ENCODE measurements at regions not wholly inside any gene's neighbourhood (a gene's known extent, or its start where the extent isn't known, plus 50 kb on each side); places are given as distances from the start of the nearest gene placed in this dataset.
A peak's percentile ranks its signal among the peaks of the same experiment; 100 is the strongest.

DNA sequence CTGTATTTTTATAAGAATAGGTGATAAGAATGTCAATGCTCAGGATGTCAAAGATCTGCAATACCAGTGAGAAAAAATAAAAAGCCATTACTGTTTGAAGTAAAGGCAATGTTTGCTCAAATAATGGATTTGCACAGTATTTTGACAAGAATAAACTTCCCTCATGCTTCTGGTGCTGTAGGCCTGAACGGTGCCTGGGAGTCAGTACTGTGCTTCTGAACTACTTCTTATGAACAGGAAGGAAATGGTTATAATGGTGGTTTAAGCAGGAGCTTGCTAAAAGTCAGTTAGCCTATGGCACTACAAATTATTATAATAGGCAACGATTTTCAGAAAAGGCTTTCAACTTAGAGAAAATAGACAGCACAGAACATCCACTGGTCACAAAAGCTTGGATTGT is 548.3 kb upstream of the CDH18 start:
- H3K4me3 ChIP-seq (ENCODE audit: low read length) = no peak overlapping the region
- H3K36me3 ChIP-seq (replicated peaks; ENCODE audit: insufficient read depth, low read length) = no peaks in the 10 kb centered on the region
- no peaks in the 10 kb centered on the region for H3K9me3 ChIP-seq (replicated peaks; ENCODE audit: insufficient read depth, low read length)
- no peak overlapping the region for H3K27ac ChIP-seq (ENCODE audit: low read length)
- no peak overlapping the region for H2AFZ ChIP-seq (ENCODE audit: low read length)
- no peaks in the 10 kb centered on the region for H3K9me2 ChIP-seq (replicated peaks; ENCODE audit: insufficient read depth, low read length)
- no peaks in the 10 kb centered on the region for H4K20me1 ChIP-seq (ENCODE audit: insufficient read depth, low read length)
- H3K4me1 ChIP-seq (ENCODE audit: low read length) = no peaks in the 10 kb centered on the region
- no peaks in the 10 kb centered on the region for H3K27me3 ChIP-seq (replicated peaks; ENCODE audit: insufficient read depth, low read length)
- no peak for TF ChIP-seq EZH2 (optimal IDR thresholded peaks at IDR 0.05; ENCODE audit: low read depth, low read length)
- no peak for TF ChIP-seq EZH2phosphoT487 (IDR thresholded peaks at IDR 0.05; ENCODE audit: low read length)
- no peak for TF ChIP-seq CTCF (IDR thresholded peaks at IDR 0.05; ENCODE audit: low read length)
- no peaks in the 10 kb centered on the region for H3K79me2 ChIP-seq (ENCODE audit: low read length)
- H3F3A ChIP-seq (ENCODE audit: insufficient read depth, low read length) = no peaks in the 10 kb centered on the region
- no peak overlapping the region for H3K9ac ChIP-seq (ENCODE audit: low read length)
- H3K4me2 ChIP-seq (ENCODE audit: low read depth, low read length) = no peak overlapping the region
- DNase-seq = peak; percentile 18

- no peaks in the 10 kb centered on the region for H3K9me3 ChIP-seq (replicated peaks; ENCODE audit: insufficient read depth, low read length)
- no peak overlapping the region for H3K4me2 ChIP-seq (ENCODE audit: low read depth, low read length)
- no peak overlapping the region for H2AFZ ChIP-seq (ENCODE audit: low read length)
- no peak for DNase-seq
- no peaks in the 10 kb centered on the region for H3K27me3 ChIP-seq (replicated peaks; ENCODE audit: insufficient read depth, low read length)
- no peak overlapping the region for H3K4me3 ChIP-seq (ENCODE audit: low read length)
- no peaks in the 10 kb centered on the region for H4K20me1 ChIP-seq (ENCODE audit: insufficient read depth, low read length)
- H3K4me1 ChIP-seq (ENCODE audit: low read length) = no peaks in the 10 kb centered on the region
- H3K9ac ChIP-seq (ENCODE audit: low read length) = no peak overlapping the region
- TF ChIP-seq EZH2phosphoT487 (IDR thresholded peaks at IDR 0.05; ENCODE audit: low read length) = no peak
- no peaks in the 10 kb centered on the region for H3K9me2 ChIP-seq (replicated peaks; ENCODE audit: insufficient read depth, low read length)
- H3F3A ChIP-seq (ENCODE audit: insufficient read depth, low read length) = no peaks in the 10 kb centered on the region
- H3K27ac ChIP-seq (ENCODE audit: low read length) = no peak overlapping the region
- no peaks in the 10 kb centered on the region for H3K36me3 ChIP-seq (replicated peaks; ENCODE audit: insufficient read depth, low read length)
- no peaks in the 10 kb centered on the region for H3K79me2 ChIP-seq (ENCODE audit: low read length)
Measured at GRCh38 chr5:20528471-20528870, 540.5 kb upstream of the CDH18 start.

DNA sequence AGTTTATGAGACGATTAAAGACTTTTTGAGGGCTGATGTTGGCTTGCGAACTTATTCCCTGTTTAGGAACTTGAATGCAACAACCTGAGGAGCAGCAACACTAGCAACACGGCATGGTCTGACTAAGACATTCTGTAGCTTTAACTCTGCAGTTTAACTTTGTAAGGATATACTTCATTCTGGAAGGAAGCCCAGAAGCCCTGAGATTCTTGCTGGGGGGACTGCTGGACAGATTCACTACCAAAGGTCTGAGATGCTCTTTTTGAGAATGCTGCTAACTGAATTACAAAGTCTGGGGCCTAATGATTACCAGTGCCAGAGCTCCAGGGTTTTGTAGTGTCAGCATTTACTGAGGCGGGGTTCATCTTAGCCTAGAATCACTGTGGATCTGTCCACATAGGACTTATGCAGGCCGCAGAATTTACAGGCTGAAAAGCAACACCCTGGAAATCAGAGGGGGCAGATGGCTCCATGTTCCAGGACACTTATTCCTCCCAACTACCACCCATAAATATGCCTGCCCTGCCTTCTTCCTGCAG is 537.1 kb upstream of the CDH18 start:
- H2AFZ ChIP-seq (ENCODE audit: low read length) = no peak overlapping the region
- H3K27me3 ChIP-seq (replicated peaks; ENCODE audit: insufficient read depth, low read length) = no peaks in the 10 kb centered on the region
- H3K9ac ChIP-seq (ENCODE audit: low read length) = no peak overlapping the region
- H3K4me1 ChIP-seq (ENCODE audit: low read length) = no peaks in the 10 kb centered on the region
- H3K9me3 ChIP-seq (replicated peaks; ENCODE audit: insufficient read depth, low read length) = no peaks in the 10 kb centered on the region
- H3K27ac ChIP-seq (ENCODE audit: low read length) = no peak overlapping the region
- H3K4me2 ChIP-seq (ENCODE audit: low read depth, low read length) = no peak overlapping the region
- no peak for DNase-seq
- no peaks in the 10 kb centered on the region for H3K9me2 ChIP-seq (replicated peaks; ENCODE audit: insufficient read depth, low read length)
- no peaks in the 10 kb centered on the region for H4K20me1 ChIP-seq (ENCODE audit: insufficient read depth, low read length)
- TF ChIP-seq EZH2 (optimal IDR thresholded peaks at IDR 0.05; ENCODE audit: low read depth, low read length) (no peak), CTCF (IDR thresholded peaks at IDR 0.05; ENCODE audit: low read length) (no peak), EZH2phosphoT487 (IDR thresholded peaks at IDR 0.05; ENCODE audit: low read length) (no peak)
- no peaks in the 10 kb centered on the region for H3F3A ChIP-seq (ENCODE audit: insufficient read depth, low read length)
- H3K4me3 ChIP-seq (ENCODE audit: low read length) = no peak overlapping the region
- no peaks in the 10 kb centered on the region for H3K36me3 ChIP-seq (replicated peaks; ENCODE audit: insufficient read depth, low read length)
- no peaks in the 10 kb centered on the region for H3K79me2 ChIP-seq (ENCODE audit: low read length)

DNA sequence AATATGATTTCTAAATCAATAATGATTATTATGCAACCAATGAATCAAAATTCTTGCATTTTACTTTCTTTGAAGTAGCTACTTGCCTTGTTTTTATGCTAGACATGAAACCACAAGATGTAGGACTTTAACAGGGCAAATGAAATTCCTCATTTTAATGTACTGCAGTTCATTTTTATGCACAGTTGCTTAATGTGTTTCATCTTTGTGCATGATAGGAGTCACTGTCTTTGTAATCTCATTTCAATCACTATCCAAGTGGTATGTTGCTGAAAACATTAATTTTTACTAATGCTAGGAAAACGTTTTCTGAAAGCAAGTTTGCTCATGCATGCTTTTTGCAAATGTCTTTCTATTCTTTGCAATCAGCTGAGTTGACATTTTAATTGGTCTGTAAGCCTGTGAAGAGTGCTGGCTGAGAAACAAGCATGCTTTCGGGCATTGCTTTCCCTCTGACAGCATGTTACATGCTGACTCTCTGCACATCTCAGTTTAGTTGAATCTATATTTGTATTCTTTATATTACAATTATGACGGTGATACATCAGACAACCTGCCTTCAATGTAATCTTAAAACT is 535.0 kb upstream of the CDH18 start:
- no peak overlapping the region for H3K27ac ChIP-seq (ENCODE audit: low read length)
- no peaks in the 10 kb centered on the region for H3K79me2 ChIP-seq (ENCODE audit: low read length)
- no peak overlapping the region for H3K4me3 ChIP-seq (ENCODE audit: low read length)
- no peaks in the 10 kb centered on the region for H4K20me1 ChIP-seq (ENCODE audit: insufficient read depth, low read length)
- no peaks in the 10 kb centered on the region for H3K9me2 ChIP-seq (replicated peaks; ENCODE audit: insufficient read depth, low read length)
- no peaks in the 10 kb centered on the region for H3K4me1 ChIP-seq (ENCODE audit: low read length)
- DNase-seq = no peak
- H3K36me3 ChIP-seq (replicated peaks; ENCODE audit: insufficient read depth, low read length) = no peaks in the 10 kb centered on the region
- no peak for TF ChIP-seq EZH2phosphoT487 (IDR thresholded peaks at IDR 0.05; ENCODE audit: low read length)
- TF ChIP-seq CTCF (IDR thresholded peaks at IDR 0.05; ENCODE audit: low read length) = no peak
- no peak for TF ChIP-seq EZH2 (optimal IDR thresholded peaks at IDR 0.05; ENCODE audit: low read depth, low read length)
- H2AFZ ChIP-seq (ENCODE audit: low read length) = no peak overlapping the region
- no peaks in the 10 kb centered on the region for H3K9me3 ChIP-seq (replicated peaks; ENCODE audit: insufficient read depth, low read length)
- H3F3A ChIP-seq (ENCODE audit: insufficient read depth, low read length) = no peaks in the 10 kb centered on the region
- no peak overlapping the region for H3K4me2 ChIP-seq (ENCODE audit: low read depth, low read length)
- no peak overlapping the region for H3K9ac ChIP-seq (ENCODE audit: low read length)
- H3K27me3 ChIP-seq (replicated peaks; ENCODE audit: insufficient read depth, low read length) = no peaks in the 10 kb centered on the region

Data from MM.1S (cell line).